GM12892 (cell line): ENCODE measurements at regions not wholly inside any gene's neighbourhood (a gene's known extent, or its start where the extent isn't known, plus 50 kb on each side); places are given as distances from the start of the nearest gene placed in this dataset.

Experiments
- POLR2A ChIP-seq: IDR thresholded peaks from 2 replicates; pipeline ENCODE4 v1.6.1; 2011; ENCODE audit warnings: low read depth, low read length, control low read depth
- POLR2AphosphoS5 ChIP-seq: IDR thresholded peaks from 2 replicates; pipeline ENCODE4 v1.6.1; 2011; ENCODE audit warnings: low read depth, low read length, control low read depth
- TAF1 ChIP-seq: IDR thresholded peaks from 2 replicates; pipeline ENCODE4 v1.6.1; 2011; ENCODE audit warnings: low read depth, mild to moderate bottlenecking, control low read depth, low read length, borderline replicate concordance

GRCh38 chr20:40962733-40963504 is 65.7 kb upstream of the TOP1 start:
- TF ChIP-seq TAF1 (no peak), POLR2A (no peak), POLR2AphosphoS5 (no peak)
